Panc1 (cell line): ENCODE measurements at regions not wholly inside any gene's neighbourhood (a gene's known extent, or its start where the extent isn't known, plus 50 kb on each side); places are given as distances from the start of the nearest gene placed in this dataset.

ENCODE experiments used
- CTCF ChIP-seq: fragments of 450-650 bp; IDR thresholded peaks from 2 replicates; pipeline ENCODE4 v1.5.1; 2017; ENCODE audit warnings: mild to moderate bottlenecking
- POLR2AphosphoS5 ChIP-seq: IDR thresholded peaks from 2 replicates; pipeline ENCODE4 v1.6.1; 2012; ENCODE audit warnings: mild to moderate bottlenecking, low read depth, low read length, moderate library complexity
- SIN3A ChIP-seq: IDR thresholded peaks from 2 replicates; pipeline ENCODE4 v1.6.1; 2012; ENCODE audit warnings: low read depth, mild to moderate bottlenecking, low read length, moderate library complexity, borderline replicate concordance; ENCODE audit not compliant: insufficient read depth

GRCh38 chr2:79327460-79327859, 167.9 kb upstream of the REG3A start:
- TF ChIP-seq CTCF (no peak), POLR2AphosphoS5 (no peak), SIN3A (no peak)
